ENCODE measurements at regions not wholly inside any gene's neighbourhood (a gene's known extent, or its start where the extent isn't known, plus 50 kb on each side); places are given as distances from the start of the nearest gene placed in this dataset.

GRCh38 chr12:46660719-46661109, 165.1 kb downstream of the SLC38A4 start:
- no peak for TF ChIP-seq CTCF (IDR thresholded peaks at IDR 0.05)
- TF ChIP-seq FOXP1 (CRISPR knock-in tag; IDR thresholded peaks at IDR 0.05; ENCODE audit: borderline replicate concordance): no peak
- TF ChIP-seq, protein P1, sequence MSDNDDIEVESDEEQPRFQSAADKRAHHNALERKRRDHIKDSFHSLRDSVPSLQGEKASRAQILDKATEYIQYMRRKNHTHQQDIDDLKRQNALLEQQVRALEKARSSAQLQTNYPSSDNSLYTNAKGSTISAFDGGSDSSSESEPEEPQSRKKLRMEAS (CRISPR knock-in tag; IDR thresholded peaks at IDR 0.05): no peak
- no peak for TF ChIP-seq ESRRA (CRISPR knock-in tag; IDR thresholded peaks at IDR 0.05; ENCODE audit: borderline replicate concordance)
- TF ChIP-seq CREM (CRISPR knock-in tag; IDR thresholded peaks at IDR 0.05): no peak
- no peak for TF ChIP-seq NR3C1 (CRISPR knock-in tag; conservative IDR thresholded peaks at IDR 0.05; ENCODE audit: low read depth)
- TF ChIP-seq ATF1 (CRISPR knock-in tag; IDR thresholded peaks at IDR 0.05): no peak
- no peak for TF ChIP-seq SMAD4 (CRISPR knock-in tag; IDR thresholded peaks at IDR 0.05)
- TF ChIP-seq, protein P2, sequence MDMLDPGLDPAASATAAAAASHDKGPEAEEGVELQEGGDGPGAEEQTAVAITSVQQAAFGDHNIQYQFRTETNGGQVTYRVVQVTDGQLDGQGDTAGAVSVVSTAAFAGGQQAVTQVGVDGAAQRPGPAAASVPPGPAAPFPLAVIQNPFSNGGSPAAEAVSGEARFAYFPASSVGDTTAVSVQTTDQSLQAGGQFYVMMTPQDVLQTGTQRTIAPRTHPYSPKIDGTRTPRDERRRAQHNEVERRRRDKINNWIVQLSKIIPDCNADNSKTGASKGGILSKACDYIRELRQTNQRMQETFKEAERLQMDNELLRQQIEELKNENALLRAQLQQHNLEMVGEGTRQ (CRISPR knock-in tag; IDR thresholded peaks at IDR 0.05): no peak
- no peak for TF ChIP-seq ATF6 (CRISPR knock-in tag; IDR thresholded peaks at IDR 0.05)
- TF ChIP-seq IRF2 (CRISPR knock-in tag; IDR thresholded peaks at IDR 0.05; ENCODE audit: borderline replicate concordance, low read depth): no peak

All from WTC11 (cell line).